Activated effector memory CD4-positive, alpha-beta T cell treated with anti-CD3 and anti-CD28 coated beads, Interleukin-2, amount 50 U/mL, for 16 hours (primary cell): ENCODE measurements at regions not wholly inside any gene's neighbourhood (a gene's known extent, or its start where the extent isn't known, plus 50 kb on each side); places are given as distances from the start of the nearest gene placed in this dataset.

ENCODE experiments used
- DNase-seq: peaks from one replicate; pipeline ENCODE4 v3.0.0-alpha.2; 2020

DNA sequence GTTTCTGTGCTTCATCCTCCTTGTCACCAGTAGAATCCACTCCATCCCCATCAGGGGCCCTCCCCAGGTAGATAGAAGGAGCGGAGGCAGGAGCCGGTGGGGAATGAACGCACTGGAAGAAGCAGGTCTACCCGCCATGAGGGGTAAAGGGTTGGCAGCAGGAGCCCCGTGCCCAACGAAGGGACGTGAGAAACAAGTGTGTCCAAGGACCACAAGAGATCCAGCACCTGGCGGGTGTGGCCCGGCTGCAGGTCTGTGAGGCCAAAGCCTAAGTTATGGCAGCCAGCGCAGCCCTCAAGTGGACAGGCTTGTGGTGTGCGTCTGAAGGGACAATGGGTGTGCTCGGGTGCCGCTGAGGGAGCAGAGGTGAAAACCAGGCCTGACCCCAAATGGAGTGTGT lies 94.3 kb downstream of the IRX2 start:
- DNase-seq, result no peak

DNA sequence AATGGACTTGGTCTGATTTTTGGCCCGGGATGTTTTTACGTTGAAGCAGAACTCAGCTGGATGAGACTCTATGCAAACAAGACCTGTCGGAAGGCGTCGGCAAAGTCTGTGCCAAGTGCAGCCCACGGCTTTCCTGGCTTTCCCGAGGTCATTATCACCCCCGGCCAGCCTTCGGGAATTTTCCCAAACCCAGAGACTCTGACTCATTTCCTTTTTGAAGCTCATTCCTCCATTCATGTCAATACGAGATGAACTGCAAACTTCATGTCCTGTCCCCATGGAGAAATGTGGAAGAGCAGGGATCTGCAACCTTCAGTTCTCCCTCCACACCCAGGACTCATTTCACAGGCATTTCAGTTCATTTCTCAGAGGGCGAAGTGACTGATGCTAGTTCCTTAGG lies 95.3 kb downstream of the IRX2 start:
- DNase-seq, result no peak

- DNase-seq, result no peak
Measured at GRCh38 chr5:2653991-2654390, 97.5 kb downstream of the IRX2 start.

- no peak for DNase-seq
Measured at GRCh38 chr5:2651116-2651515, 100.4 kb downstream of the IRX2 start.

GRCh38 chr5:2642684-2643345 lies 108.7 kb downstream of the IRX2 start:
- no peak for DNase-seq

DNA sequence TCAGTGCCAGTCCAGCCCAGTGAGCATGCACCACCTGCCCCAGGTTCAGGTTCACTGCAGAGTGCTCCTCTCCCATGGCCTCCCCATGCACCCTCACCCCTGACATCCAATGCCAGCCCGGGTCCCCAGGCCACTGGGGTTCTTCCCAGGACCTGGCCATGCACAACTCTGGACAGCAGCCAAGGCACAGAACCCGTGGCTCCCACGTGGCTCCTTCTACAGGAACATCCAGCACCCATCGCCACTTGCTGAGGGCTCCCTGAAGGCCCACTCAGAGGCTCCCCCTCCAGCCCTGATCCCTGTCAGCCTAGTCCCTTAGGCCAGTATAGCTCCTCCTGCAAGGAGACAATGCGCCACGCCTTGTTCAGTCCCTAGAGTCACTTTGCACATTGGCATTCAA lies 110.8 kb downstream of the IRX2 start:
- no peak for DNase-seq

DNA sequence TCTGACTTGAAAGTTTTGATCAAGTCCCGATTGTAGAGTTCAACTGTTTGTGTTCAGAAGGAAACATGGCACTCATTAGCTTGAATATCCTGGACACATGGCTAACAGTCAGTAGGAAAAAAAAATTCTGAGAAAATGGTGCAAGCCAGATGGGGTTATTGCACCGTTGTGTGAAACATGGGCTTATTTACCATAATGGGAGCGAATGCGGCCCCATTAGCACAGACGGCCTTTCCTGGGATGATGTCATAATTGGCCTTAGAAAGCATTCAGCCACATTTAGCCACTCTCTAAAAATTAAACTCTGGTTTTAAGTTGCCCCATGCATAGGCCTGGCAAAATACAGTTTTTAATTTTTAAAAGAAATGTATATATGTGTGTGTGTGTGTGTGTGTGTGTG lies 112.1 kb downstream of the IRX2 start:
- DNase-seq, result no peak

- DNase-seq, result no peak
Measured at GRCh38 chr5:2634399-2635176, 116.9 kb downstream of the IRX2 start.

- DNase-seq, result peak; percentile 45
Measured at GRCh38 chr5:2633992-2634391, 117.5 kb downstream of the IRX2 start.

DNA sequence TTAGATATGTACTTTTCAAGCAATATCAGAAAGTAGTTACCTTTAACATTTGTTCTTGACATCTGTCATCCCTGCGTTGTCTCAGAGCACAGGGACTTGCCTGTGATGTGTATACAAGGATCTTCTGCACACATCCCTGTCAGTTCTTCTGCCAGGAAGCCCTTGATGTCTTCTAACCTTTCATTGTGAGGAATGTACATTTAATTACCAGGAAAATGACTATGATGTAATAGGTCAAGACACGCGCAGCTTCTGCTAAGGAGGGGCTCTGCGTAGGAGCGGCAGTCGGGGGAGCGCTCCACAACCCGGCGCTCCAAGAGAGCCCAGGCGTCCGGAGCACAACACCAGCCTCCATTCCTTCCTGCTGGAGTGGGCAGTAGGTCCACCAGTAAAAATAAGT lies 119.7 kb downstream of the IRX2 start:
- DNase-seq, result no peak

DNA sequence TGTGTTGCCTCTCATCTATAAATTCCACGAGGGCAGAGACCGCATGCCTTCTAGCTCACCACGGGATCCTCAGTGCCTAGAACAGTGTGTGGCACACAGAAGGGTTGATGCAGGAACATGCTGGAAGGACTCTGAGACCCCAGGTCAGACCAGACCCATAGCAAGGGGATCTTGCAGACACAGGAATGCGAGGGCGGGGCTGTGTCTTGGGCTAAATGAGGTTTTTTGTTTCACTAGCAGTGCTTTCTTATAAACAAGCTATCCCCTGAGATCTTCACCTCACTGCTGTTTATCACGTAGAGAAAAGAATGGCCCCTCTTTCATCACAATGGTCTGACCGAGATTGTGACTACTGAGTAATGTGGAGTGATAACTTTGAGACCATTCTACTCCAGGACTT lies 122.4 kb downstream of the IRX2 start:
- no peak for DNase-seq

- DNase-seq, result no peak
Measured at GRCh38 chr5:2627867-2628266, 123.6 kb downstream of the IRX2 start.

GRCh38 chr5:2626572-2626971 lies 124.9 kb downstream of the IRX2 start:
- DNase-seq, result no peak

DNA sequence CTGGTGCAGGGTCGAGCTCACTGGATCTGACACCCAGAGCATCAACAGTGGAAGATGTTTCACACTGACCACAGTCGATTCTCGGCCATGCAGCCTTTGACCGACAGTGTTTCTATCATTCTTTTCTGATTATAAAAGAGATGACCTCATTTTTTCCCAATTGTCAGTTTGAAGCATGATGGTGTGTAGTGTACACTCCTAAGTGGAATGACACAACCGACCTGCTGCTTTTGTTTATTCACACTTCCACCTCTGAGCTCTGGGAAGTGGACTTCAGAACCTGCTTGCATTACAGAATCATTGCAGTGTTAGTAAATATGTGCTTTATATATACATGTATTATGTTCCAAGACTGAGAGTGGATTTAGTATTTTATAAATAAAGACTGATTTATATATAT lies 128.6 kb downstream of the IRX2 start:
- DNase-seq, result no peak

DNA sequence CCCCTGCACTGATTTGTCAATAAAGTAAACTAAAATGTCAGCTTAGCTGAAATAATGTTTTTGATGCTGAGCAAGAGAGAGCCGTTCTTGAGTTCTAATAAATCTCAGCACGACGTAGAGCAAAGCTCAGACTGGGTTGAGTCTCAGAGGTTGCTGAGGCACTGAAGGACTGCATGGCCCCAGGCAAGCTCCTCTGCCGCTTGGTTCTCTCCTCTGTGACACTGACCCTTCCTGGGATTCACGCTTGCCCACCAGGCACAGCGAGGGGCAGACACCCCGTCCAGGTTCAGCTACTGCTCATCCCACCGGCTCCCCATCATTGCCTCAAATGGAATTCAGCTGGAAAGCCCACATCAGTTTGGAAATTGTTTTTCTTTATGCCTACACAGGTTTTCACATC lies 129.8 kb downstream of the IRX2 start:
- no peak for DNase-seq

- no peak for DNase-seq
Measured at GRCh38 chr5:2619216-2619615, 132.3 kb downstream of the IRX2 start.

- DNase-seq, result no peak
Measured at GRCh38 chr5:2617461-2617860, 134.0 kb downstream of the IRX2 start.

GRCh38 chr5:2615917-2616316 lies 135.6 kb downstream of the IRX2 start:
- DNase-seq, result no peak

DNA sequence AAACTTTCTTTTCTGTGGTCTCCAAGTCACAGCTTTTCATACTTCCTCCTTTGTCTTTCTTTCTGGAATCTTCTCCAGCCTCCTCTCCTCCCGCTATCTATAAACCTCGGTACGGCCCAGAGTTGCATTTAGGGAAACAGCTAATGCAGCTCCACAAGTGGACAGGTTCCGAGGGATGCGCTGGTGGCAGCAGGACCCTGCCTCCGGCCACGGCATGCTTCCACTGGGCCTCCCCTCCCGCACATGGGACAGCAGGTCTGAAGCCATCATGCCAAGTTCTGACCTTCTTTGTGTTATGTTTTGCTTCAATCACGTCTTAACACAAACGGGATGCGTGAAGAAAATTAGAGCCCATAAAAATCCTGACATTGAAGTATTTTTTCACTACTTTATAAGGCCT lies 136.9 kb downstream of the IRX2 start:
- no peak for DNase-seq

DNA sequence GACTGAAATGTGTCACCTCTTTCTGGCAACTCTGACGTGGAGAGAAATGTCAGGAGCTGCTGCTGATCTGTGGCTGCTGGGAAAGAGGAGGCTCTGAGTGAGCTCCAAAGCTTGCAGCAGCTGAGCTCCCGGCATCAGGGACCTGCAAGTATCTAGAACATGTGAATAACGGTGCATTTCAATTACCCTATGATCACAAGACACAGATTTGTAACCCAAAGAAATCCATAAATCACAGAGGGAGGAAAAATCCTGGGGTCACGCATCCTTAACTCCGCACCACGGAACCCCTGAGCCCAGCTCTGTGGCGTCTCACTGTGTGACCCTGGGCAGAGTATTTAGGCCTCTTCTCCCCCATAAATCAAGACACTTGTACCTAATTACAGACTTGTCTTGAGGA lies 139.8 kb downstream of the IRX2 start:
- DNase-seq, result no peak

DNA sequence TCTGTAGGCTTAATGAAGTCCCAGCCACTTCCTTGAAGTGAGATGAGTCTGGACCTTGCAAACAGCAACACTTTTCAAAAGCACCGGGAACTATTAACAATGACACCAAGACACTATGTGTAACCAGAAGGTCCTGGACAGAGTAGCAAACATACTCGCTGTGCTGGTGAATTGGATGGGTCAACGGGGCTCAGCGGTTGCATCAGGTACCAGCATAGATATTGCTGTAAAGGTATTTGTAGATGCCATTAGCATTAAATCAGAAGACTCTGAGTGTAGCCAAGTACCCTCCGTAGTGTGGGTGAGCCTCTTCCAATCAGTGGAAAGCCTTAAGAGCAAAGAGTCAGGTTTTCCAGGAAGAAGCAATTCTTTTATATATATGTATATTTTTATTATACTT lies 140.5 kb downstream of the IRX2 start:
- DNase-seq, result no peak

DNA sequence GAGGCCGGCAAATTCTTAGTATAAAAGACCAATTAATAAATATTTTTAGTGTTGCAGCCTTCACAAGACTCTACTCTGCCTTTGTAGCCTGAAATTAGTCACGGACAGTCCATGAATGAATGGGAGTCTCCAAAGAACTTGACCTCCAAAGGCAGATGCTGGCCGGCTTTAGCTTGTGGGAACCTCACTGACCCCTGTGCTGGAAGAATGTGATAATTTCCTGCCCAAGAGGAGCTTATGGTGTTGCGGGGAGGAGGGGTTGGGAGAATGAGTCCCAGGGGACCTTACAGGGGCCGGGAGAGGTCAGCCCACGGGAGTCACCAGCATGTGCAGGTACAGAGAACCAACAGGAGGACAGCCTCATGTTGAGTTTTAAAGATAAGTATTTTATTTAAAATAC lies 143.1 kb downstream of the IRX2 start:
- DNase-seq, result no peak

- no peak for DNase-seq
Measured at GRCh38 chr5:2607598-2607997, 143.9 kb downstream of the IRX2 start.

DNA sequence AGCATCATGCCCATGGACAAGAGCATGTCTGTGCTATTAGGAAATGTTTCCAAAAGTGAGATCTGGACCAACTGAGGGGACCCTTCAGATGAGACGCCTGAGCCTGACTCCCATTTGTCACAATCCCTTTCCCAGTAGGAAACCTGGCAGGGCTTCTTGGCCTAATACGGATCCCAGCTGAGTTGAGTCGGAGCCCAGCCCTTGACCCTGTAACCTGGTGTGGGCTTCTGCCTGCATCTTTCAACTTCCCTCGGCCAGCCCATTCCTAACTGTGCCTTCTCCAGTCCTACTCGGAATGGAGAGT lies 148.3 kb downstream of the IRX2 start:
- no peak for DNase-seq
